C4-2B (cell line): ENCODE measurements at regions not wholly inside any gene's neighbourhood (a gene's known extent, or its start where the extent isn't known, plus 50 kb on each side); places are given as distances from the start of the nearest gene placed in this dataset.

Experiments used
- CTCF ChIP-seq: fragments of 450-650 bp; conservative IDR thresholded peaks from 2 replicates; pipeline ENCODE4 v1.5.1; 2017; ENCODE audit warnings: mild to moderate bottlenecking
- ZFX ChIP-seq: fragments of 450-650 bp; IDR thresholded peaks from 2 replicates; pipeline ENCODE4 v1.6.1; 2017

- TF ChIP-seq CTCF, result no peak
- no peak for TF ChIP-seq ZFX
Observed at GRCh38 chr9:99427260-99427659, 205.2 kb downstream of the SEC61B start.
